OCI-LY7 (cell line): ENCODE measurements at regions not wholly inside any gene's neighbourhood (a gene's known extent, or its start where the extent isn't known, plus 50 kb on each side); places are given as distances from the start of the nearest gene placed in this dataset.

Experiments
- BruUV-seq: library from RNA; stranded (reverse); fragments of 400-500 nt; replicated peaks from 2 replicates; lab custom pipeline; 2021; lab: Mats Ljungman, UMichigan
- CTCF ChIA-PET: fragments of 300-600 bp; sonication (Branson Sonifier 250); formaldehyde crosslinking; loops from one replicate; lab custom pipeline; 2022; ENCODE audit warnings: antibody characterized with exemption; ENCODE audit not compliant: unreplicated experiment; lab: Charles Lee
- POLR2A ChIA-PET: fragments of 300-600 bp; sonication (Branson Sonifier 250); formaldehyde crosslinking; loops from one replicate; lab custom pipeline; 2022; ENCODE audit warnings: antibody characterized with exemption; lab: Charles Lee
- DNase-seq: peaks from one replicate; pipeline ENCODE4 v3.0.0-alpha.2; 2015; ENCODE audit warnings: low spot score
- H2AFZ ChIP-seq: fragments of 200-600 bp; sonication (generic), shearing (Covaris generic); 2 replicates; pipeline ENCODE4 v1.6.1; 2014; ENCODE audit warnings: mild to moderate bottlenecking, antibody characterized with exemption, low read length, moderate library complexity
- H3K27ac ChIP-seq: fragments of 200-600 bp; sonication (generic); 2 replicates; pipeline ENCODE4 v1.5.1; 2014; ENCODE audit warnings: mixed run types, low read depth, mild to moderate bottlenecking, moderate library complexity, low read length, inconsistent platforms; ENCODE audit not compliant: poor library complexity, severe bottlenecking
- H3K36me3 ChIP-seq: fragments of 200-600 bp; sonication (generic); 2 replicates; pipeline ENCODE4 v1.6.1; 2014; ENCODE audit warnings: mild to moderate bottlenecking, antibody characterized with exemption, low read length, moderate library complexity, mixed read lengths; ENCODE audit not compliant: insufficient read depth
- H3K4me1 ChIP-seq: fragments of 200-600 bp; sonication (generic); 2 replicates; pipeline ENCODE4 v1.5.1; 2014; ENCODE audit warnings: mild to moderate bottlenecking, low read length; ENCODE audit not compliant: insufficient read depth, poor library complexity, severe bottlenecking
- H3K4me2 ChIP-seq: fragments of 200-600 bp; sonication (generic); 2 replicates; pipeline ENCODE4 v1.6.1; 2014; ENCODE audit warnings: mild to moderate bottlenecking, low read length
- H3K4me3 ChIP-seq: fragments of 200-600 bp; sonication (generic); 2 replicates; pipeline ENCODE4 v1.5.1; 2014; ENCODE audit warnings: mild to moderate bottlenecking, low read depth, low read length; ENCODE audit not compliant: poor library complexity, severe bottlenecking
- H3K79me2 ChIP-seq: fragments of 200-600 bp; sonication (generic); 2 replicates; pipeline ENCODE4 v1.6.1; 2016; ENCODE audit warnings: low read depth, mild to moderate bottlenecking, low read length, moderate library complexity, mixed read lengths; ENCODE audit not compliant: insufficient read depth
- H3K9me2 ChIP-seq: fragments of 200-600 bp; sonication (generic); 2 replicates; pipeline ENCODE4 v1.6.1; 2016; ENCODE audit warnings: mild to moderate bottlenecking, low read length, mixed read lengths; ENCODE audit not compliant: insufficient read depth
- H3K9me3 ChIP-seq: fragments of 200-600 bp; sonication (generic); 2 replicates; pipeline ENCODE4 v1.6.1; 2014; ENCODE audit warnings: mild to moderate bottlenecking, mixed run types, low read length, mixed read lengths
- H4K20me1 ChIP-seq: fragments of 200-600 bp; sonication (generic); 2 replicates; pipeline ENCODE4 v1.6.1; 2014; ENCODE audit warnings: mild to moderate bottlenecking, antibody characterized with exemption, low read length, moderate library complexity, mixed read lengths; ENCODE audit not compliant: insufficient read depth
- EZH2phosphoT487 ChIP-seq: fragments of 200-600 bp; sonication (generic); IDR thresholded peaks from 2 replicates; pipeline ENCODE4 v1.6.1; 2018; ENCODE audit warnings: low read depth, borderline replicate concordance, mild to moderate bottlenecking, mixed run types, antibody characterized with exemption, low read length, moderate library complexity, mixed read lengths
- intact Hi-C: fragments of 100-400 bp; cut with micrococcal nuclease; formaldehyde crosslinking; loops from one replicate; pipeline ENCODE4 v1.10.0; 2022; ENCODE audit not compliant: unreplicated experiment
- TF ChIP-seq, protein P1 (sequence below): fragments of 200-600 bp; sonication (generic); conservative IDR thresholded peaks from 2 replicates; pipeline ENCODE4 v1.5.1; 2014; ENCODE audit warnings: mild to moderate bottlenecking, antibody characterized with exemption, low read length, moderate library complexity, mixed read lengths

DNA sequence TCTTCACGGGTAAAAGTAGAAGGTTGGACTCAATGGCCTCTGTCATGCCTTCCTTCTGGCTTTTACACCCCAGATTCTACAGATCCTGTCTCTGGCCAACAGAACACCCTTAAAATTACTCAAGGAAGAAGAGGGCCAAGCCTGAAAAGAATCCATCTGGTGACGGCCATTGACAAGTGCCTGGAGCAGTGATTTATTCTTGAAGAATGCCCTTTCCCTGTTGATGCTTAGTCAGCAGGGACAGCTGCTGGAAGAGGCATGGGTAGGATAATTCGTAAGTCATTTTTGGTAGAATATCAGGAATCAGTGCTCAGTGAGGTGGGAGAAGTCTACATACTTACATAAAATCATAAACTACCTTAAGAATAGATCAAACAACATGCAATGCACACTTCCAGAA, 397.9 kb downstream of the SAMD5 start:
- no peak for TF ChIP-seq EZH2phosphoT487
- TF ChIP-seq, protein P1, sequence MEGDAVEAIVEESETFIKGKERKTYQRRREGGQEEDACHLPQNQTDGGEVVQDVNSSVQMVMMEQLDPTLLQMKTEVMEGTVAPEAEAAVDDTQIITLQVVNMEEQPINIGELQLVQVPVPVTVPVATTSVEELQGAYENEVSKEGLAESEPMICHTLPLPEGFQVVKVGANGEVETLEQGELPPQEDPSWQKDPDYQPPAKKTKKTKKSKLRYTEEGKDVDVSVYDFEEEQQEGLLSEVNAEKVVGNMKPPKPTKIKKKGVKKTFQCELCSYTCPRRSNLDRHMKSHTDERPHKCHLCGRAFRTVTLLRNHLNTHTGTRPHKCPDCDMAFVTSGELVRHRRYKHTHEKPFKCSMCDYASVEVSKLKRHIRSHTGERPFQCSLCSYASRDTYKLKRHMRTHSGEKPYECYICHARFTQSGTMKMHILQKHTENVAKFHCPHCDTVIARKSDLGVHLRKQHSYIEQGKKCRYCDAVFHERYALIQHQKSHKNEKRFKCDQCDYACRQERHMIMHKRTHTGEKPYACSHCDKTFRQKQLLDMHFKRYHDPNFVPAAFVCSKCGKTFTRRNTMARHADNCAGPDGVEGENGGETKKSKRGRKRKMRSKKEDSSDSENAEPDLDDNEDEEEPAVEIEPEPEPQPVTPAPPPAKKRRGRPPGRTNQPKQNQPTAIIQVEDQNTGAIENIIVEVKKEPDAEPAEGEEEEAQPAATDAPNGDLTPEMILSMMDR: no peak
- Histone ChIP-seq H3K79me2 (no peaks in the 10 kb centered on the region), H3K9me3 (no peaks in the 10 kb centered on the region), H3K27ac (no peak overlapping the region), H4K20me1 (no peaks in the 10 kb centered on the region), H3K9me2 (no peaks in the 10 kb centered on the region), H3K4me1 (no peaks in the 10 kb centered on the region), H3K36me3 (no peaks in the 10 kb centered on the region), H2AFZ (no peak overlapping the region), H3K4me3 (no peak overlapping the region), H3K4me2 (no peak overlapping the region)
- no peak for DNase-seq
- ChIA-PET POLR2A (no interaction called here), CTCF (no interaction called here)
- intact Hi-C loops: no loop called here
- BruUV-seq: no TSS peak

- H3K9me3 ChIP-seq: no peaks in the 10 kb centered on the region
- no peaks in the 10 kb centered on the region for H3K79me2 ChIP-seq
- ChIA-PET POLR2A (interaction anchor here (0.6 kb wide), 2 partner anchors 44 to 413 kb away, joined by 4 read pairs; no protein-coding TSS in a partner anchor), CTCF (no interaction called here)
- H3K27ac ChIP-seq: no peak overlapping the region
- DNase-seq: no peak
- no peaks in the 10 kb centered on the region for H3K9me2 ChIP-seq
- no peak for TF ChIP-seq EZH2phosphoT487
- TF ChIP-seq, protein P1: no peak
- H4K20me1 ChIP-seq: no peaks in the 10 kb centered on the region
- intact Hi-C loops: no loop called here
- no TSS peak for BruUV-seq
- H3K4me2 ChIP-seq: no peak overlapping the region
- H3K36me3 ChIP-seq: no peaks in the 10 kb centered on the region
- H2AFZ ChIP-seq: no peak overlapping the region
- no peak overlapping the region for H3K4me3 ChIP-seq
- no peaks in the 10 kb centered on the region for H3K4me1 ChIP-seq
Observed at GRCh38 chr6:147909640-147910039, 401.1 kb downstream of the SAMD5 start.

DNA sequence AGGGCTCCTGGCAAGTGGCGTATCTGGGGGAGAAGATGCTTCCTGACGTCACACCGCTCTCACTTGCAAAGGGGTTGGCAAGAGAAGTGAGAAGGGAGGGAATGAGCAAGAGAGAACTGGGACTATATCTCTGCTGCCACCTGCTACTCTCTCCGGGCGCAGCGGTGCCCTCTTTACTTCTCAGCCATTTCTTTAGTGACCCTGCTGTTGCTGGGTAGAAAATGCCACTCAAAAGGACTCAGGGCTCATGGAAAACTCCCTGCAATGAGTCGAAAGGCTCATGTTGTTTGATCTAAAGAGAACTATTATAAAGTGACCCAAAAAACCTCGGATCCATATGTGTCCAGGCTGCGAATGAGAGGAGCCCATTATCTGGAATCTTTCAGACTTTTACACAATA, 401.8 kb downstream of the SAMD5 start:
- Histone ChIP-seq H3K36me3 (no peaks in the 10 kb centered on the region), H3K79me2 (no peaks in the 10 kb centered on the region), H3K4me1 (no peaks in the 10 kb centered on the region), H3K9me2 (no peaks in the 10 kb centered on the region), H2AFZ (no peak overlapping the region), H4K20me1 (no peaks in the 10 kb centered on the region), H3K4me2 (no peak overlapping the region), H3K9me3 (no peaks in the 10 kb centered on the region), H3K27ac (no peak overlapping the region), H3K4me3 (no peak overlapping the region)
- BruUV-seq: no TSS peak
- no peak for DNase-seq
- POLR2A ChIA-PET: no interaction called here
- no peak for TF ChIP-seq EZH2phosphoT487
- TF ChIP-seq, protein P1: no peak
- intact Hi-C loops: no loop called here
- CTCF ChIA-PET: no interaction called here
